WTC11 (cell line): ENCODE measurements at regions not wholly inside any gene's neighbourhood (a gene's known extent, or its start where the extent isn't known, plus 50 kb on each side); places are given as distances from the start of the nearest gene placed in this dataset.

Source experiments
- ATF2 ChIP-seq: sonication (generic); formaldehyde crosslinking; IDR thresholded peaks from 2 replicates; pipeline ENCODE4 v1.8.1; 2022; ENCODE audit warnings: low read depth, missing genetic modification reagents, borderline replicate concordance
- CTCF ChIP-seq: fragments of 200-600 bp; IDR thresholded peaks from 2 replicates; pipeline ENCODE4 v1.8.0; 2022; ENCODE audit warnings: antibody characterized with exemption
- E2F4 ChIP-seq: sonication (generic); formaldehyde crosslinking; IDR thresholded peaks from 2 replicates; pipeline ENCODE4 v1.8.1; 2022; ENCODE audit warnings: low read depth, mild to moderate bottlenecking, moderate library complexity, missing genetic modification reagents, borderline replicate concordance
- EMX1 ChIP-seq: fragments of 250-450 bp; sonication (Bioruptor Pico); IDR thresholded peaks from 2 replicates; pipeline ENCODE4 v1.8.0; 2021; ENCODE audit warnings: mild to moderate bottlenecking
- SMAD4 ChIP-seq: sonication (generic); formaldehyde crosslinking; IDR thresholded peaks from 2 replicates; pipeline ENCODE4 v1.8.0; 2022; ENCODE audit warnings: mild to moderate bottlenecking, missing genetic modification reagents
- SP1 ChIP-seq: sonication (generic); formaldehyde crosslinking; conservative IDR thresholded peaks from 2 replicates; pipeline ENCODE4 v1.8.1; 2022; ENCODE audit warnings: missing genetic modification reagents
- ZNF138 ChIP-seq: sonication (generic); formaldehyde crosslinking; conservative IDR thresholded peaks from 2 replicates; pipeline ENCODE4 v1.8.1; 2022; ENCODE audit warnings: mild to moderate bottlenecking, moderate library complexity, missing genetic modification reagents
- ZNF263 ChIP-seq: sonication (generic); formaldehyde crosslinking; IDR thresholded peaks from 2 replicates; pipeline ENCODE4 v1.8.1; 2022; ENCODE audit warnings: low read depth, mild to moderate bottlenecking, moderate library complexity, missing genetic modification reagents

- TF ChIP-seq E2F4 (CRISPR knock-in tag) (no peak), SP1 (CRISPR knock-in tag) (no peak), CTCF (no peak), SMAD4 (no peak), EMX1 (no peak), ATF2 (CRISPR knock-in tag) (no peak), ZNF263 (no peak), ZNF138 (no peak)
Observed at GRCh38 chr16:59743504-59743903, 1009.4 kb upstream of the GOT2 start.
